Vagina (tissue), 2 donors: ENCODE measurements at regions not wholly inside any gene's neighbourhood (a gene's known extent, or its start where the extent isn't known, plus 50 kb on each side); places are given as distances from the start of the nearest gene placed in this dataset.
"Not testable (repeated sequence)": the region's sequence is repeated elsewhere in the genome, so short reads cannot be mapped to it uniquely, and the experiment has no call there.

Experiments used
- DNase-seq, 2 donors: peaks; one replicate each; pipeline ENCODE4 v3.0.0-alpha.2; 2017; ENCODE audit errors: extremely low spot score in 2 of 2
- H3K27ac ChIP-seq: fragments of 200-600 bp; sonication (generic); one replicate; pipeline ENCODE4 v1.5.1; 2019
- H3K27me3 ChIP-seq: fragments of 200-600 bp; sonication (generic); one replicate; pipeline ENCODE4 v1.5.1; 2019
- H3K36me3 ChIP-seq, 2 donors: fragments of 200-600 bp; sonication (generic); one replicate each; pipeline ENCODE4 v1.5.1; 2017 to 2019
- H3K4me1 ChIP-seq: fragments of 200-600 bp; sonication (generic); one replicate; pipeline ENCODE4 v1.5.1; 2019
- H3K4me3 ChIP-seq, 2 donors: fragments of 200-600 bp; sonication (generic); 1 replicate in 1 of 2; 2 replicates in 1 of 2; pipeline ENCODE4 v1.5.1; 2016 to 2019
- H3K9me3 ChIP-seq: fragments of 200-600 bp; sonication (generic); one replicate; pipeline ENCODE4 v1.5.1; 2019
- CTCF ChIP-seq, 3 experiments: fragments of 450-650 bp in 2 of 3; fragments of 200-600 bp in 1 of 3; sonication (generic) in 1 of 3; IDR thresholded peaks; one replicate each; pipeline ENCODE4 v1.5.1; 2017 to 2019; ENCODE audit warnings: antibody characterized with exemption in 3 of 3, mild to moderate bottlenecking in 2 of 3, moderate library complexity in 2 of 3
- POLR2A ChIP-seq, 2 donors: fragments of 450-650 bp; IDR thresholded peaks; one replicate each; pipeline ENCODE4 v1.6.1; 2017; ENCODE audit warnings: antibody characterized with exemption in 2 of 2, mild to moderate bottlenecking in 2 of 2, moderate library complexity in 2 of 2
- POLR2AphosphoS5 ChIP-seq, 2 donors: sonication (generic); formaldehyde crosslinking; IDR thresholded peaks; one replicate each; pipeline ENCODE4 v1.9.0; 2017; ENCODE audit warnings: antibody characterized with exemption in 2 of 2, mild to moderate bottlenecking in 2 of 2, low read depth in 1 of 2; ENCODE audit not compliant: insufficient read depth in 1 of 2
- intact Hi-C: fragments of 100-400 bp; cut with DNase I; formaldehyde crosslinking; loops from one replicate; pipeline ENCODE4 v1.15.1; 2023

- no peaks in the 10 kb centered on the region for H3K27me3 ChIP-seq
- intact Hi-C loops: no loop called here
- H3K36me3 ChIP-seq: no peaks in the 10 kb centered on the region
- no peaks in the 10 kb centered on the region for H3K4me1 ChIP-seq
- H3K27ac ChIP-seq: no peak overlapping the region
- H3K4me3 ChIP-seq: no peak overlapping the region
- DNase-seq: no peak
- TF ChIP-seq POLR2A (IDR thresholded peaks at IDR 0.05): no peak
- no peak for TF ChIP-seq CTCF (IDR thresholded peaks at IDR 0.05)
- no peak for TF ChIP-seq POLR2AphosphoS5 (IDR thresholded peaks at IDR 0.05; ENCODE audit: insufficient read depth in 1 of 2, low read depth in 1 of 2)
- H3K9me3 ChIP-seq: no peaks in the 10 kb centered on the region
Observed at GRCh38 chr12:131211340-131211938, 257.7 kb downstream of the ADGRD1 start.

- no peak for DNase-seq
- intact Hi-C loops: no loop called here
- no peak for TF ChIP-seq CTCF (IDR thresholded peaks at IDR 0.05)
- no peak for TF ChIP-seq POLR2A (IDR thresholded peaks at IDR 0.05)
- no peak for TF ChIP-seq POLR2AphosphoS5 (IDR thresholded peaks at IDR 0.05; ENCODE audit: insufficient read depth in 1 of 2, low read depth in 1 of 2)
- Histone ChIP-seq H3K4me3 (no peak overlapping the region), H3K4me1 (no peaks in the 10 kb centered on the region), H3K27me3 (no peaks in the 10 kb centered on the region), H3K27ac (no peak overlapping the region), H3K36me3 (no peaks in the 10 kb centered on the region), H3K9me3 (no peaks in the 10 kb centered on the region)
Observed at GRCh38 chr12:131213896-131214442, 260.3 kb downstream of the ADGRD1 start.

- H3K27me3 ChIP-seq: not testable (repeated sequence)
Observed at GRCh38 chr12:131214936-131215335, 261.2 kb downstream of the ADGRD1 start.

GRCh38 chr12:131216587-131216986 lies 262.9 kb downstream of the ADGRD1 start:
- intact Hi-C loops, H3K4me1 ChIP-seq, H3K36me3 ChIP-seq, H3K4me3 ChIP-seq, H3K27me3 ChIP-seq, H3K27ac ChIP-seq, H3K9me3 ChIP-seq, DNase-seq: not testable (repeated sequence)

More at GRCh38 chr12:131214936-131215335, 261.2 kb downstream of the ADGRD1 start:
- H3K4me3 ChIP-seq, DNase-seq, H3K9me3 ChIP-seq, H3K4me1 ChIP-seq, intact Hi-C loops, H3K36me3 ChIP-seq, H3K27ac ChIP-seq: not testable (repeated sequence)

GRCh38 chr12:131217024-131217586 lies 263.4 kb downstream of the ADGRD1 start:
- intact Hi-C loops: no loop called here
- no peaks in the 10 kb centered on the region for H3K9me3 ChIP-seq
- H3K4me3 ChIP-seq: no peak overlapping the region
- no peak for DNase-seq
- H3K27ac ChIP-seq: no peak overlapping the region
- H3K4me1 ChIP-seq: no peaks in the 10 kb centered on the region
- H3K27me3 ChIP-seq: no peaks in the 10 kb centered on the region
- no peaks in the 10 kb centered on the region for H3K36me3 ChIP-seq
- TF ChIP-seq CTCF (IDR thresholded peaks at IDR 0.05): no peak
- TF ChIP-seq POLR2AphosphoS5 (IDR thresholded peaks at IDR 0.05; ENCODE audit: insufficient read depth in 1 of 2, low read depth in 1 of 2): no peak
- TF ChIP-seq POLR2A (IDR thresholded peaks at IDR 0.05): no peak
